DMS153 treated with DMSO at 0.1 percent for 48 hours (cell line): ENCODE measurements at regions not wholly inside any gene's neighbourhood (a gene's known extent, or its start where the extent isn't known, plus 50 kb on each side); places are given as distances from the start of the nearest gene placed in this dataset.
"Not testable (repeated sequence)": the region's sequence is repeated elsewhere in the genome, so short reads cannot be mapped to it uniquely, and the experiment has no call there.

Source experiments
- DNase-seq: peaks from one replicate; lab custom pipeline; 2025; ENCODE audit not compliant: unreplicated experiment; lab: John Stamatoyannopoulos, UW

- DNase-seq, result no peak
Measured at GRCh38 chr9:102740578-102740977, 254.6 kb upstream of the CYLC2 start.

- DNase-seq, result no peak
Measured at GRCh38 chr9:102728946-102729345, 266.2 kb upstream of the CYLC2 start.

DNA sequence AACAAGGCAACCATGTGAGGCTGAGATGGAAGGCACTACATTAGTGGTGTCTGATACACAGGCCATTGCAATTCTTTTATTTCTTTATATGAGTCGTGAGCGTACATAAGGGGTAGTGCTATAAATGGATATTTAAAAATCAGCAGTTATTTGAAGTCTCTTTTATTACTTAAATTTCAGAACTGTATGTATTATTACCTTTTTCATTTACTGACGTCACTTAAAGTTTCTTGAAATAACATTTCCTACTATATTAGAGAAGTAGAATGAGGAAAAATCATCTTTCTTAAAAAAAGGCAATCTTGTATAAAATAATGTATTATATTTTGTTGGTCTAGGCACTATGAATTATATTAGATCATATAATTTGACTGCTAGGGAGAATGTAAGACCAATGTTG lies 280.9 kb upstream of the CYLC2 start:
- DNase-seq, result no peak

DNA sequence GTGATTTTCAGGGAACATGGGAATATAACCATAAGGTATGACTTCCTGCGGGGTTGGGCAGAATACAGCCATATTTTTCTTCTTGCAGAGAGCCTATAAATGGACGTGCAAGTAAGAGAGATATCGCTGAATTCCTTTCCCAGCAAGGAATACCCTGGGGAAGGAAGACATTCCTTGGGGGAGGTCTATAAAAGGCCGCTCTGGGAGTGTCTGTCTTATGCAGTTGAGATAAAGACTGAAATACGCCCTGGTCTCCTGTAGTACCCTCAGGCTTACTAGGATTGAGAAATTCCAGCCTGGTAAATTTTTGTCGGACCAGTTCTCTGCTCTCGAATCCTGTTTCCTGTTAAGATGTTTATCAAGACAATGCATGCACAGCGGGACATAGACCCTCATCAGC lies 282.2 kb upstream of the CYLC2 start:
- not testable (repeated sequence) for DNase-seq

- no peak for DNase-seq
Measured at GRCh38 chr9:102700936-102701335, 294.2 kb upstream of the CYLC2 start.

- no peak for DNase-seq
Measured at GRCh38 chr9:102669220-102669619, 325.9 kb upstream of the CYLC2 start.

DNA sequence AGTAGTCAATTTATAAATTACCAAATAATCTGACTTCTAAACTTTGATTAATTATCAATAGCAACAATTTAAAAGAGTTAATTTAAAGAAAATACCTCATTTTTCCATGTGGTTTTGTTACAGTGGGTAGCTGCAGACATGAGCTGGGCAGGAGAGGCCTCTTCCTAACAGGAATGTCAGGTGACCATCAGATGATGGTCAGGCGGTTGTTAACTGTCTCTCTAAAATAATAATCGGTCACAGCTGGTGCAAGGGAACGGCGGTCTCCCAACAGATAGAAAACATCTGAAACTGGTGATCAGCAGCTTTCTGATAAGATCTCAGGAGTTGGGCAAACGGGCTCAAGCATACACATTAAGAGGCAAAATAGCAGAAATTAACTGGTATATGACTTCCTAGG lies 342.7 kb upstream of the CYLC2 start:
- DNase-seq, result no peak

DNA sequence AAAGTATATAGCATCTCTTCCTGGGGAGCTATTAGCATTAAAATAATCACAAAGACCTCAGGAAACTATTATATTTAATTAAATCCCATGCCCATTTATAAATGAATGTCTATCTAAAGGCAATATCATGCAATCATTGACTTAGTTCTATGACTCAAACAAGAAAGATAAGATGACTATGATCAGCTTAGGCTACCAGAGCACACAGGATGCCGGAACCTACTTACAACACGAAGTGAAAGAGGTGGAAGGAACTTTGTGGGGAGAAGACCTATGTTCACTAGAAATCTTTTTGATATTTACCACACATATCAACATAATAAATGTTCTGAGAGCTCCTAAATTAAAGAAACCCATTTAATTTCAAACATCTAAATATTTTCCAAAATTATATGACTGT lies 344.2 kb upstream of the CYLC2 start:
- DNase-seq, result no peak

DNA sequence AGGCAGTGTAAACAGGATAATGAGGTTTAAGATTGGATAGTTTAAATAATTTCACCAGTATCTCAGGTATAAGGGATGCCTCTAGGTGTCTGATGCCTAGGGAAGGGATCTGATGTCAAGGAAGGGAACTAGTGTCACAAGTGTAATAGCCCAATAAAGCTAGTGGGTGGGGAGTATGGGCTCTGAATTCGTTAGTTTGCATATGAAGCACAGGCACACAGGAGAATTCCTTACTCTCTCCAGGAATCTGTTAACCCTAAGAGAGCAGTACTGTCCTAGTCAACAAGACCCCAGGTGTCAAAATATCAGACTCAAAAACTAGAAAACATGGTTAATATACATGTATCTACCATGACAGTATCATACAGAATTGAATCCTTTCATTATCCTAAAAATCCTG lies 352.5 kb upstream of the CYLC2 start:
- no peak for DNase-seq

DNA sequence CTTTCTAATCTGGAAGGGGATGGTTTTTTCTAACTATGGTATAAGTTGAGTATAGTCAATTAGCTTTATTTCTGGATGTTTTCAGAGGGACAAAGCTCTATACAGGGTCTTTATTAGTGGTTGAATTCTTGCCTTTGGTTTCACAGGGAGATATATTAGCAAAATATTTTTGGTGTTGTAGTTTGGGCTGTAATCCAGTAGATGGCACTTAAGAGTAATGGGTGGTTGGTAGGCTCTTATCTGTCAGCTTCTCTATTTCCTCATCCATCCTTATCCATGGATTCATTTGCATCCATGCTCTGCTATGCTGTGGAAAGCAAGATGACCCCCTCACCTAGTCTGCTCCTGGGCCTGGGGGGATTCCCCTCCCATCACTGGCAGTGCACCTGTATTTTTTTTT lies 363.6 kb upstream of the CYLC2 start:
- DNase-seq, result no peak

- no peak for DNase-seq
Measured at GRCh38 chr9:102609461-102609860, 385.7 kb upstream of the CYLC2 start.

- DNase-seq, result not testable (repeated sequence)
Measured at GRCh38 chr9:102603198-102604195, 391.6 kb upstream of the CYLC2 start.

DNA sequence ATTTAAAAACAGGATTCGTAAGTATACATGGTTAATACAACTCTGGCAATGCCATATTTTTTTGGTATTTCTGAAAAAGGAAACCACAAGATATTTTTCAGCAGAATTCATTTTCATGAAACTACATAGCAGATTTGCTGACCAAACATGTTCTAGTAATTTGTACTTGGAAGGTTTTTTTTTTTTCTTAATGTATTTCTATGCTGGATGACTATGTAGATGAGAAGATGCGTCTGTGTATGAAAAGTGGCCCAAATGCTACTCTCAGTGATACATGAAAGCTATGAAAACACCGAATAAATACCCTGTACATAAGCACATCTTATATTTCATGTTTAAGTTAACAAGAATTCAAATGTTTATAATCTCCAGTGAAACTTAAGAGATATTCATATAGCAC lies 400.9 kb upstream of the CYLC2 start:
- no peak for DNase-seq

DNA sequence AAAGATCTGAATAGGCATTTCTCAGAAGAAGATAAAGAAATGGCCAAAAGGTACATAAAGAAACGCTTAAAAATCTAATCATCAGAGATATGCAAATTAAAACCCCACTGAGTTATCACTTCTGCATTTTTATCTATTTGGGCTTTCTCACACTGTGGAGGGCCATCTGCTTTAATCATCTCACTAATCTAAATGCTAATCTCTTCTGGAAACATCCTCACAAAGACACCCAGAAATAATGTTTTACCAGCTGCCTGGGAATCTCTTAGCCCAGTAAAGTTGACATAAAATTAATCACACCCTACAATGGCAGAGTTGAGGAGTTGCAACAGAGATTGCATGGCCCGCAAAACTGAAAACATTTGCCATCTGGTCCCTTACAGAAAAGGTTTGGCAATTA lies 407.9 kb upstream of the CYLC2 start:
- DNase-seq, result no peak

DNA sequence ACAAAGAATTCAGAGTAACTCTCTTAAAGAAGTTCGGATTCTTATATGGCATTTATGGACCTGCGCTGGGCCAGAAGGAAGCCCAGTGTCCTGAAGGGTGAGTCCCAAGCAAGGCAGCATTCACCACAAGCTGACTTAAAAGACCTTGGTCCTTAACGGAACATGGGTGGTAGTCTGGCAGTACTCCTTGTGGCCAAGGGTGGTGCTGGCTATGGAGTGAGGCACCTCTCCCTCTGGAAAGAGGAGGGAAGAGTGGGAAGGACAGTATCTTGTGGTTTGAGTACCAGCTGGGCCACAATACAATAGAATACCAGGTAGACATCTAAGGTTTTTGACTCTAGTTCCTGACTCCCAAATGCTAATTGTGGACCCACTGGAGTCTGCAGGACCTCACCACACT lies 425.7 kb upstream of the CYLC2 start:
- no peak for DNase-seq

DNA sequence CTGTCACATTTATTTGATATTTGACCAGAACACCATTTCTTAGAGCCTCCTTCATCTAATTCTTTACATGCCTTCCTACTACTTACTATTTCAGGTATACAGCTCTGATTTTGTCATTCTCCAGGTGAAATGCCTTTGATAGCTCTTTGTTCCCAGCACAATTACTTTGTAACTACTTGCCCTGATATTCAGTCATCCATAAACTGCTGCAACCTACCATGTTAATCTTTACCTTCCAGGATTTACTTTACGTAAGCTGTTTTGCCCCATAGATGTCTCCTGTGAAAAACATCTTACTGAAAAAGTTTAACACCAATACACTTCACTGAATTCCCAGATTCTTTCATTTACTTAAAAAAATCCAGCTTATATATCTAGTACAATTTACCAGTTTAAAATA lies 443.8 kb upstream of the CYLC2 start:
- DNase-seq, result no peak

DNA sequence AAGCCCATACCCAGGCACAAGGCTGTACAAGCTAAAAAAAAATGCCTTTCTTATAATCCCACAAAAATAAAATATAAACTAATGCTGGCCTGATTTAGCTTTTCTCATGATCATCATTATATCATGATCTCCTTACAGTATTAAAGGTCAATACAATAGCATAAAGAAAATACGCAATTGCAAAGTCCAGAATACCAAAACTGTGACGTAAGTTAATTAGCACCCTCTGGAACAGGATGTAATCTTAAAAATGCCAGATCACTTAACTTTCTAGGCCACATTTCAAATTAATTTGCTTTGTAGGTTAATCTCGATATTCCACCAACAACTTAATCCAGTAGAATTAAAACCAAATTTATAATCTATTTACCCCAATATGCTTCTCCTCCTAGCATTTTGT lies 444.2 kb upstream of the CYLC2 start:
- no peak for DNase-seq

GRCh38 chr9:102550266-102550665 lies 444.9 kb upstream of the CYLC2 start:
- DNase-seq, result no peak

- no peak for DNase-seq
Measured at GRCh38 chr9:102534031-102534430, 461.1 kb upstream of the CYLC2 start.

GRCh38 chr9:102521097-102521755 lies 473.9 kb upstream of the CYLC2 start:
- no peak for DNase-seq

- no peak for DNase-seq
Measured at GRCh38 chr9:102519423-102519822, 475.7 kb upstream of the CYLC2 start.

GRCh38 chr9:102518324-102518723 lies 476.8 kb upstream of the CYLC2 start:
- DNase-seq, result peak; percentile 43
